ENCODE measurements at regions not wholly inside any gene's neighbourhood (a gene's known extent, or its start where the extent isn't known, plus 50 kb on each side); places are given as distances from the start of the nearest gene placed in this dataset.

DNA sequence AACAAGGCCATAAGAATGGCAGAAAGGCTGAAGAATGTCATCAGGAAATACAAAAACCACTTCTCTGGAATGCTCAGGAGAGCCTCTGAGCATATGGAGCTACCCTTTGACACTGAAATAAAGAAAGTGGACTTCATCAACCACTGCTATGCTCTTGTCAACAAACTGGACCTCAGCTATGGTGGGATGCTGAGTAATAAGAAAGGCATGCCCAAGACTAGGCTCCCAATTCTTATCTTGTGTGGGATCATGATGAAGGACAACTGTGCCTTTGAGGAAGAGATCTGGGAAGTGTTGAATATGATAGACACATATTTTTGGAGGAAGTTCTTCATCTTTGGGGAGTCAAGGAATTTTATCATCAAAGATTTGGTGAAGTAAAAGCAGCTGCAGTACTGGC lies 86.9 kb upstream of the MAGEB16 start:
- Histone ChIP-seq H3K9me3 (ENCODE audit: low read depth, low read length, poor library complexity, severe bottlenecking) (no peaks in the 10 kb centered on the region), H3K4me1 (ENCODE audit: insufficient read depth, low read length, poor library complexity, severe bottlenecking) (no peaks in the 10 kb centered on the region), H3K4me3 (ENCODE audit: low read depth, low read length, poor library complexity, severe bottlenecking) (no peak overlapping the region), H3K27me3 (replicated peaks; ENCODE audit: insufficient read depth, low read depth, low read length, poor library complexity) (no peaks in the 10 kb centered on the region), H3K36me3 (ENCODE audit: insufficient read depth, low read length, poor library complexity, severe bottlenecking) (no peaks in the 10 kb centered on the region), H3K27ac (ENCODE audit: low read depth, low read length, poor library complexity, severe bottlenecking) (no peak overlapping the region)
- no TSS peak for BruUV-seq (replicated peaks)
- intact Hi-C loops (cut with micrococcal nuclease; ENCODE audit: unreplicated experiment): no loop called here
- ChIA-PET CTCF (no interaction called here), POLR2A (ENCODE audit: low non-redundant PET) (no interaction called here)
- no peak for DNase-seq (ENCODE audit: low spot score)
- no peak for TF ChIP-seq EZH2 (IDR thresholded peaks at IDR 0.05; ENCODE audit: borderline replicate concordance, low read depth, low read length, poor library complexity, severe bottlenecking)
- TF ChIP-seq, protein P1, sequence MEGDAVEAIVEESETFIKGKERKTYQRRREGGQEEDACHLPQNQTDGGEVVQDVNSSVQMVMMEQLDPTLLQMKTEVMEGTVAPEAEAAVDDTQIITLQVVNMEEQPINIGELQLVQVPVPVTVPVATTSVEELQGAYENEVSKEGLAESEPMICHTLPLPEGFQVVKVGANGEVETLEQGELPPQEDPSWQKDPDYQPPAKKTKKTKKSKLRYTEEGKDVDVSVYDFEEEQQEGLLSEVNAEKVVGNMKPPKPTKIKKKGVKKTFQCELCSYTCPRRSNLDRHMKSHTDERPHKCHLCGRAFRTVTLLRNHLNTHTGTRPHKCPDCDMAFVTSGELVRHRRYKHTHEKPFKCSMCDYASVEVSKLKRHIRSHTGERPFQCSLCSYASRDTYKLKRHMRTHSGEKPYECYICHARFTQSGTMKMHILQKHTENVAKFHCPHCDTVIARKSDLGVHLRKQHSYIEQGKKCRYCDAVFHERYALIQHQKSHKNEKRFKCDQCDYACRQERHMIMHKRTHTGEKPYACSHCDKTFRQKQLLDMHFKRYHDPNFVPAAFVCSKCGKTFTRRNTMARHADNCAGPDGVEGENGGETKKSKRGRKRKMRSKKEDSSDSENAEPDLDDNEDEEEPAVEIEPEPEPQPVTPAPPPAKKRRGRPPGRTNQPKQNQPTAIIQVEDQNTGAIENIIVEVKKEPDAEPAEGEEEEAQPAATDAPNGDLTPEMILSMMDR (conservative IDR thresholded peaks at IDR 0.05; ENCODE audit: low read depth, low read length): no peak

DNA sequence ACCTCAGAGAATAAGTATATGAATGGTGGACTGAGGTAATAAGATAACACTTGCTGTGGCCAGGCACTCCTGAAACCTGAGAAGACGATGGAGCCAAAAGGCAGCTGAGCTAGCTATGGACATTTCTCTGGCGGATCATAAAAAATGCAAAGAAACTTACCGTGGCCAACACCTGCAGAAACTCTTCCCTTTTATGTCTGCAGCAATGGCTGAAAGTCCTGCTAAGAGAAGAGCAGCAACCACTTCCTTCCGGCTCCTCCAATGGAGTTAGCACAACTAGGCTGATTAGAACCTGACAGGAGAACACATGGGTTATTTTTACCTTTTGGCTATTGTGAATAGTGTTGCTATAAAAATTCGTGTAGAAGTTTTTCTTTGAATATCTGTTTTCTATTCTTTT lies 76.0 kb upstream of the MAGEB16 start:
- CTCF ChIA-PET: no interaction called here
- no TSS peak for BruUV-seq (replicated peaks)

DNA sequence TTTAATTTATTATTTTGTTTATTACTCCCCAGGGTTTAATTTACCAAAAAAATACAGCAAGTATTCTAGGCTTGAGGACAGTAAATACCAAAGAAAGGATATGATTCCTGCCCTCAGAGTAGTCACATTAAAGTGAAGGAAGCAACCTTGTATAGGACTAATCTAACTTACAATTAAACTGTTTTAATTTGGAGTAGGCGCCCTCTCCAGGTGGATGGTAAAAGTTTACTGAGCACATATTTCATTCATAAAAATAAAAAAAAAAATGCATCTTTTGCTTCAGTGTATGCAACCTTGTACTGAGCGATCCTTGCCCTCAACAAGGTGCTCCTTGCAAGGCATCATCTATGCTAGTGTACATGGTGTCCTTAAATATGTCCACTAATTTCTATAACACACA lies 72.0 kb upstream of the MAGEB16 start:
- H3K27me3 ChIP-seq (replicated peaks; ENCODE audit: insufficient read depth, low read depth, low read length, poor library complexity): no peaks in the 10 kb centered on the region
- H3K9me3 ChIP-seq (ENCODE audit: low read depth, low read length, poor library complexity, severe bottlenecking): peaks cover 3% of the 10 kb centered on the region
- TF ChIP-seq, protein P1 (conservative IDR thresholded peaks at IDR 0.05; ENCODE audit: low read depth, low read length): peak; percentile 54
- no peak for TF ChIP-seq EZH2 (IDR thresholded peaks at IDR 0.05; ENCODE audit: borderline replicate concordance, low read depth, low read length, poor library complexity, severe bottlenecking)
- CTCF ChIA-PET: no interaction called here
- DNase-seq (ENCODE audit: low spot score): peak; percentile 53
- intact Hi-C loops (cut with micrococcal nuclease; ENCODE audit: unreplicated experiment): loop anchor here (10.0 kb wide), 1 partner anchor 341 kb away; no protein-coding TSS in a partner anchor
- H3K36me3 ChIP-seq (ENCODE audit: insufficient read depth, low read length, poor library complexity, severe bottlenecking): no peaks in the 10 kb centered on the region
- H3K4me1 ChIP-seq (ENCODE audit: insufficient read depth, low read length, poor library complexity, severe bottlenecking): no peaks in the 10 kb centered on the region
- no peak overlapping the region for H3K27ac ChIP-seq (ENCODE audit: low read depth, low read length, poor library complexity, severe bottlenecking)
- BruUV-seq (replicated peaks): no TSS peak
- POLR2A ChIA-PET (ENCODE audit: low non-redundant PET): no interaction called here
- no peak overlapping the region for H3K4me3 ChIP-seq (ENCODE audit: low read depth, low read length, poor library complexity, severe bottlenecking)

More for the DNA sequence above, 76.0 kb upstream of the MAGEB16 start:
- no peaks in the 10 kb centered on the region for H3K4me1 ChIP-seq (ENCODE audit: insufficient read depth, low read length, poor library complexity, severe bottlenecking)
- DNase-seq (ENCODE audit: low spot score): no peak
- no peak overlapping the region for H3K4me3 ChIP-seq (ENCODE audit: low read depth, low read length, poor library complexity, severe bottlenecking)
- TF ChIP-seq, protein P1 (conservative IDR thresholded peaks at IDR 0.05; ENCODE audit: low read depth, low read length): no peak
- TF ChIP-seq EZH2 (IDR thresholded peaks at IDR 0.05; ENCODE audit: borderline replicate concordance, low read depth, low read length, poor library complexity, severe bottlenecking): no peak
- no peaks in the 10 kb centered on the region for H3K27me3 ChIP-seq (replicated peaks; ENCODE audit: insufficient read depth, low read depth, low read length, poor library complexity)
- intact Hi-C loops (cut with micrococcal nuclease; ENCODE audit: unreplicated experiment): loop anchor here (10.0 kb wide), 1 partner anchor 337 kb away; no protein-coding TSS in a partner anchor
- H3K9me3 ChIP-seq (ENCODE audit: low read depth, low read length, poor library complexity, severe bottlenecking): no peaks in the 10 kb centered on the region
- H3K36me3 ChIP-seq (ENCODE audit: insufficient read depth, low read length, poor library complexity, severe bottlenecking): no peaks in the 10 kb centered on the region
- no peak overlapping the region for H3K27ac ChIP-seq (ENCODE audit: low read depth, low read length, poor library complexity, severe bottlenecking)
- POLR2A ChIA-PET (ENCODE audit: low non-redundant PET): interaction anchor here (0.6 kb wide), 1 partner anchor 127 kb away, joined by 3 read pairs; no protein-coding TSS in a partner anchor
